GM21619 (cell line): ENCODE measurements at regions not wholly inside any gene's neighbourhood (a gene's known extent, or its start where the extent isn't known, plus 50 kb on each side); places are given as distances from the start of the nearest gene placed in this dataset.

ENCODE experiments used
- ATAC-seq: cut with Tn5 transposase; IDR thresholded peaks from one replicate; pipeline ENCODE4 v1.9.1; 2021; ENCODE audit not compliant: unreplicated experiment

GRCh38 chr3:174767853-174768382, 91.2 kb upstream of the NAALADL2 start:
- ATAC-seq: no peak

GRCh38 chr3:174769171-174769570, 90.0 kb upstream of the NAALADL2 start:
- no peak for ATAC-seq

- no peak for ATAC-seq
These were observed 83.5 kb upstream of the NAALADL2 start for GRCh38 chr3:174775603-174776002.

GRCh38 chr3:174776123-174776522, 83.0 kb upstream of the NAALADL2 start:
- ATAC-seq: no peak

GRCh38 chr3:174776636-174777035, 82.5 kb upstream of the NAALADL2 start:
- ATAC-seq: no peak

- no peak for ATAC-seq
These were observed 81.3 kb upstream of the NAALADL2 start for GRCh38 chr3:174777813-174778212.

GRCh38 chr3:174783502-174783901, 75.6 kb upstream of the NAALADL2 start:
- ATAC-seq: no peak

- no peak for ATAC-seq
These were observed 74.8 kb upstream of the NAALADL2 start for GRCh38 chr3:174784206-174784934.

- no peak for ATAC-seq
These were observed 72.3 kb upstream of the NAALADL2 start for GRCh38 chr3:174786825-174787224.

- no peak for ATAC-seq
These were observed 68.0 kb upstream of the NAALADL2 start for GRCh38 chr3:174791161-174791560.

GRCh38 chr3:174792864-174793263, 66.3 kb upstream of the NAALADL2 start:
- ATAC-seq: no peak
